ENCODE measurements at regions not wholly inside any gene's neighbourhood (a gene's known extent, or its start where the extent isn't known, plus 50 kb on each side); places are given as distances from the start of the nearest gene placed in this dataset.
A peak's percentile ranks its signal among the peaks of the same experiment; 100 is the strongest.

- no peak for TF ChIP-seq CTCF (conservative IDR thresholded peaks at IDR 0.05)
These were observed 499.9 kb downstream of the TBL1XR1 start for GRCh38 chr3:176697284-176697889.

More at GRCh38 chr3:176697284-176697889, 499.9 kb downstream of the TBL1XR1 start:
- no peaks in the 10 kb centered on the region for H3K79me1 ChIP-seq (ENCODE audit: insufficient read depth, low read depth, low read length, poor library complexity, severe bottlenecking)
- H2BK12ac ChIP-seq (ENCODE audit: insufficient read length, low read depth, low read length) = no peak overlapping the region
- H3K27ac Mint-ChIP-seq = peak overlapping the region in 1 of 3 experiments; percentile 46; a peak in 2 of 7 replicates
- no peak overlapping the region for H3K23ac ChIP-seq (ENCODE audit: insufficient read length, low read depth, low read length)
- no peak overlapping the region for H2BK20ac ChIP-seq (ENCODE audit: low read depth, low read length, poor library complexity, severe bottlenecking)
- H3K9ac ChIP-seq (ENCODE audit: extremely low read depth, insufficient read length, low read length) = no peak overlapping the region
- no peak overlapping the region for H2AFZ ChIP-seq (ENCODE audit: low read length)
- H3K9me3 Mint-ChIP-seq = no peaks in the 10 kb centered on the region
- WGBS (ENCODE audit: extremely low coverage, insufficient read length, low lambda C conversion rate) = no CpG with 5 or more reads among the region's 9 CpGs
- DNase-seq = peak; percentile 29
- H4K20me1 ChIP-seq (ENCODE audit: control insufficient read depth, insufficient read depth, insufficient read length) = no peaks in the 10 kb centered on the region
- H3K56ac ChIP-seq (ENCODE audit: insufficient read length, low read depth, low read length) = no peak overlapping the region
- H3K4me2 ChIP-seq (ENCODE audit: insufficient read depth, insufficient read length, low read length) = no peak overlapping the region
- H3K27ac ChIP-seq (ENCODE audit: insufficient read length, low read depth, low read length) = no peak overlapping the region
- H3K9me3 ChIP-seq (ENCODE audit: control insufficient read depth, low read depth, low read length) = no peaks in the 10 kb centered on the region
- H2BK5ac ChIP-seq (ENCODE audit: insufficient read length, low read length) = no peak overlapping the region
- peaks cover 11 to 12% of the 10 kb centered on the region in 2 experiments for H3K4me1 Mint-ChIP-seq
- no peak overlapping the region for H4K8ac ChIP-seq (replicated peaks; ENCODE audit: insufficient read length, low read depth, low read length)
- no peak overlapping the region for H3K18ac ChIP-seq (ENCODE audit: insufficient read length, low read depth, low read length)
- no peak overlapping the region for H3K4ac ChIP-seq (ENCODE audit: low read depth, low read length)
- no peak overlapping the region for H4K5ac ChIP-seq (ENCODE audit: insufficient read length, low read depth, low read length)
- no peaks in the 10 kb centered on the region for H3K27me3 Mint-ChIP-seq (ENCODE audit: low read depth)
- no peak overlapping the region for H2BK120ac ChIP-seq (ENCODE audit: low read depth, low read length, poor library complexity, severe bottlenecking)
- H3K23me2 ChIP-seq (ENCODE audit: insufficient read length, low read depth, low read length, poor library complexity, severe bottlenecking) = no peaks in the 10 kb centered on the region
- no peaks in the 10 kb centered on the region for H3K36me3 Mint-ChIP-seq (ENCODE audit: insufficient read depth in 1 of 3, low read depth in 3 of 3)
- H2AK5ac ChIP-seq (ENCODE audit: insufficient read length, low read length) = no peak overlapping the region
- H3K27me3 ChIP-seq (ENCODE audit: insufficient read depth, low read length) = no peaks in the 10 kb centered on the region
- no peak overlapping the region for H2BK15ac ChIP-seq (ENCODE audit: low read depth, low read length)
- no peaks in the 10 kb centered on the region for H3K4me1 ChIP-seq (ENCODE audit: insufficient read depth, low read length)
- H3K4me3 Mint-ChIP-seq = no peak overlapping the region
- H3K14ac ChIP-seq (ENCODE audit: insufficient read depth, low read length) = no peak overlapping the region
- no peak overlapping the region for H3T11ph ChIP-seq (ENCODE audit: low read length)
- no peaks in the 10 kb centered on the region for H3K79me2 ChIP-seq (ENCODE audit: insufficient read depth, low read length)
- H4K91ac ChIP-seq (ENCODE audit: insufficient read length, low read depth, low read length) = no peak overlapping the region

Measured in H9 (cell line).